ENCODE measurements at regions not wholly inside any gene's neighbourhood (a gene's known extent, or its start where the extent isn't known, plus 50 kb on each side); places are given as distances from the start of the nearest gene placed in this dataset.
A peak's percentile ranks its signal among the peaks of the same experiment; 100 is the strongest.

GRCh38 chr14:83251402-83251801, 1717.7 kb upstream of the SEL1L start:
- Histone ChIP-seq H3K4me1 (ENCODE audit: control insufficient read depth in 2 of 2, insufficient read depth in 2 of 2, low read length in 2 of 2) (no peaks in the 10 kb centered on the region), H3K4me3 (ENCODE audit: low read length in 2 of 2) (no peak overlapping the region), H3K27ac (ENCODE audit: low read depth in 1 of 2, low read length in 1 of 2) (no peak overlapping the region), H3K9me3 (ENCODE audit: control insufficient read depth in 2 of 2, insufficient read depth in 1 of 2, low read length in 1 of 2) (no peaks in the 10 kb centered on the region), H3K27me3 (ENCODE audit: control insufficient read depth in 2 of 2, insufficient read depth in 1 of 2, low read length in 1 of 2) (no peaks in the 10 kb centered on the region), H3K36me3 (ENCODE audit: control insufficient read depth in 2 of 2, insufficient read depth in 2 of 2, low read length in 1 of 2) (no peaks in the 10 kb centered on the region)
- DNase-seq (ENCODE audit: low read depth in 6 of 9, low spot score in 9 of 9) = no peak
- 98% methylated on average over 2 of the region's 2 CpGs for WGBS

GRCh38 chr14:83253870-83254269, 1720.2 kb upstream of the SEL1L start:
- no peak overlapping the region for H3K27ac ChIP-seq (ENCODE audit: low read depth in 1 of 2, low read length in 1 of 2)
- no peaks in the 10 kb centered on the region for H3K36me3 ChIP-seq (ENCODE audit: control insufficient read depth in 2 of 2, insufficient read depth in 2 of 2, low read length in 1 of 2)
- H3K4me1 ChIP-seq (ENCODE audit: control insufficient read depth in 2 of 2, insufficient read depth in 2 of 2, low read length in 2 of 2) = no peaks in the 10 kb centered on the region
- DNase-seq (ENCODE audit: low read depth in 6 of 9, low spot score in 9 of 9) = no peak
- H3K27me3 ChIP-seq (ENCODE audit: control insufficient read depth in 2 of 2, insufficient read depth in 1 of 2, low read length in 1 of 2) = no peaks in the 10 kb centered on the region
- no peak overlapping the region for H3K4me3 ChIP-seq (ENCODE audit: low read length in 2 of 2)
- no peaks in the 10 kb centered on the region for H3K9me3 ChIP-seq (ENCODE audit: control insufficient read depth in 2 of 2, insufficient read depth in 1 of 2, low read length in 1 of 2)
- WGBS = 91% methylated on average over 2 of the region's 2 CpGs

DNA sequence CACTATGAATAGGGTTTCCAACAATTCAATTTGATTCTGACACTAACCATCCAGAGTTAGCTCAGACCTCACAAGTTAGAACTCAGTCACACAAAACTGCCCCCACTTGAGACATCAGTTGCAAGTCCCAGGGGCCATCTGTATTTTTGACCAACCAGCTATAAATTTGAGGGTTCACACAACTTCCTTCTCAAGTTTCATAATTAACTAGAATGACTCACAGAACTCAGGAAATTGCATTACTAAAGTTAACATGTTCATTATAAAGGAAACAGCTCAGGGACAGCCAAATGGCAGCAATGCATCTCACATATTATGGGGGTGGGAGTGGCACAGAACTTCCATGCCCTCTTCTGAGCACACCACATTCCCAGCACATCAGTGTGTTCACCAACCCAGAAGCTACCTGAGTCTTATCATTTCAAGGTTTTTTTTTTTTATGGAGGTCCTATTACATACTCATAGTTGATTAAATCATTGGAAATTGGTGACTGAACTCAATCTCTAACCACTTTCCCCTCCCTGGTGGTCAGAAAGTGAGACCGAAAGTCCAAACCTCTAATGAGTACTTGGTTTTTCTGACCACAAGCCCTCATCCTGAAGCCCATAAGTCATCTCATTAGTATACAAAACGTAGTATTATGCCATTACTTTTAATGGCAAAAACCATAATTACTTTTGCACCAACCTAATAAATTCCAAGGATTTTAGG, 1721.5 kb upstream of the SEL1L start:
- DNase-seq (ENCODE audit: low read depth in 6 of 9, low spot score in 9 of 9) = no peak
- Histone ChIP-seq H3K4me3 (ENCODE audit: low read length in 2 of 2) (no peak overlapping the region), H3K27ac (ENCODE audit: low read depth in 1 of 2, low read length in 1 of 2) (no peak overlapping the region), H3K27me3 (ENCODE audit: control insufficient read depth in 2 of 2, insufficient read depth in 1 of 2, low read length in 1 of 2) (no peaks in the 10 kb centered on the region), H3K9me3 (ENCODE audit: control insufficient read depth in 2 of 2, insufficient read depth in 1 of 2, low read length in 1 of 2) (no peaks in the 10 kb centered on the region), H3K36me3 (ENCODE audit: control insufficient read depth in 2 of 2, insufficient read depth in 2 of 2, low read length in 1 of 2) (no peaks in the 10 kb centered on the region), H3K4me1 (ENCODE audit: control insufficient read depth in 2 of 2, insufficient read depth in 2 of 2, low read length in 2 of 2) (no peaks in the 10 kb centered on the region)
- 83% methylated on average over 2 of the region's 2 CpGs for WGBS

DNA sequence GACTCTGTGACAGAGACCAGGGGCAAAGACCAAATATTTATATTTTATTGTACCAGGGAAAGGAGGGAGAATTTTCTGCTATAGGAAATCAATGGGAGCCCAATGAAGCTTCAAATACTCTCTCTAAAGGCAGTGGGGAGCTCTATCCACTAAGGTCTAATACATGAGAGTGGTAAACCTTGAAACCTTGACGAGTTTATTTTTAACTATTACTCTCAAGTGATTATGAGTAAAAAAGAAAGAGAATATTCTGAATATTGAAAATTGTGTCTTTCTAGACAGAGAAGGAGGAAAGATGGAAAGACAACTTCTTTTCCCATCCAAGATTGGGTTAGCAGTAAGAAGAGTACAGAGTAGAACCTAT, 1722.1 kb upstream of the SEL1L start:
- Histone ChIP-seq H3K27me3 (ENCODE audit: control insufficient read depth in 2 of 2, insufficient read depth in 1 of 2, low read length in 1 of 2) (no peaks in the 10 kb centered on the region), H3K4me3 (ENCODE audit: low read length in 2 of 2) (no peak overlapping the region), H3K36me3 (ENCODE audit: control insufficient read depth in 2 of 2, insufficient read depth in 2 of 2, low read length in 1 of 2) (no peaks in the 10 kb centered on the region), H3K9me3 (ENCODE audit: control insufficient read depth in 2 of 2, insufficient read depth in 1 of 2, low read length in 1 of 2) (no peaks in the 10 kb centered on the region), H3K27ac (ENCODE audit: low read depth in 1 of 2, low read length in 1 of 2) (no peak overlapping the region), H3K4me1 (ENCODE audit: control insufficient read depth in 2 of 2, insufficient read depth in 2 of 2, low read length in 2 of 2) (no peaks in the 10 kb centered on the region)
- 89% methylated on average over 1 of the region's 1 CpG for WGBS
- no peak for DNase-seq (ENCODE audit: low read depth in 6 of 9, low spot score in 9 of 9)

DNA sequence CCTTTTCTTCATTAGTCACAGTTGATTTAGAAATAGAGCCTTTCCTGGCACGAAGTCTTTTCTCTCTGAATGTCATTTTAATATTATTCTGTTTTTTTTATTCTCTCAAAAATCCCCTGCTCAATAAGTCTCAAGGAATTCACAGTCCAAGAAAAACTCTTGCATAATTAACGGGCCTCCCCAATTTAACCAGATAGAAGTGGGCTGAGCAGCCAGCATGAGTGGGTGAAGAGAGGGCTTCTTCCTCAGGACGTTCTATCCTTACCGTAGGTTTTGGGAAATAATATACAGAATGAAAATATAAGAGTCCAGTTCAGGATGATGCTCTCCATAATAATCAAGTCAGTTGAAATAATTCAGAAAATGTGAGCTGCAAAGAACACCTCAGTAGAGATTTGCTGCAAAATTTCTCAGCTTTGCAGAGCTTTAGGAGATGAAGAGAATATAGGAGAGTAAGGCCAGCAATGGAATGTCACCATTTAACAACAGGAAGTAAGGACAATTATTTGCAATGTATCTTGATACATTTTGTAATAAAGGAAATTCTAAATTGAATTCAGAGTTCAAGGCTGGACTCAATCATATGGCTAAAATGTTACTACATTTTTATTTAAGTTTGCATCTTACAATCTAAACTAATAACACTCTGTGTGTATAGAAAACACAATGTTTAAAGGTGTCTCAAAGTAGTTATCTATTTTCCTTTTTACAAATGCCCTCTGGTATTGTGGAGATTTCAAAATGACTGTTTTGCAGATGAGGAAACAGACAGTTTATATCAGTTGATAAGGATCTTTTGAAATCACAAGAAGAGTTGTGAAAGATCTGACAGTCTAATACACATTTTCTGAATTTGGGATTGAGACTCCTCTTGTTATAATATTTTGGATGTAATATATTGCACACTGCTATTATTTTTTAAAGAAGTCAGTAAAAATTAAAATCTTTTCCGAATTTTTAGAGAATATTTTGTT, 1724.1 kb upstream of the SEL1L start:
- 79% methylated on average over 5 of the region's 5 CpGs for WGBS
- Histone ChIP-seq H3K27me3 (ENCODE audit: control insufficient read depth in 2 of 2, insufficient read depth in 1 of 2, low read length in 1 of 2) (no peaks in the 10 kb centered on the region), H3K9me3 (ENCODE audit: control insufficient read depth in 2 of 2, insufficient read depth in 1 of 2, low read length in 1 of 2) (no peaks in the 10 kb centered on the region), H3K27ac (ENCODE audit: low read depth in 1 of 2, low read length in 1 of 2) (no peak overlapping the region), H3K4me3 (ENCODE audit: low read length in 2 of 2) (no peak overlapping the region), H3K36me3 (ENCODE audit: control insufficient read depth in 2 of 2, insufficient read depth in 2 of 2, low read length in 1 of 2) (no peaks in the 10 kb centered on the region), H3K4me1 (ENCODE audit: control insufficient read depth in 2 of 2, insufficient read depth in 2 of 2, low read length in 2 of 2) (no peaks in the 10 kb centered on the region)
- DNase-seq (ENCODE audit: low read depth in 6 of 9, low spot score in 9 of 9) = no peak

DNA sequence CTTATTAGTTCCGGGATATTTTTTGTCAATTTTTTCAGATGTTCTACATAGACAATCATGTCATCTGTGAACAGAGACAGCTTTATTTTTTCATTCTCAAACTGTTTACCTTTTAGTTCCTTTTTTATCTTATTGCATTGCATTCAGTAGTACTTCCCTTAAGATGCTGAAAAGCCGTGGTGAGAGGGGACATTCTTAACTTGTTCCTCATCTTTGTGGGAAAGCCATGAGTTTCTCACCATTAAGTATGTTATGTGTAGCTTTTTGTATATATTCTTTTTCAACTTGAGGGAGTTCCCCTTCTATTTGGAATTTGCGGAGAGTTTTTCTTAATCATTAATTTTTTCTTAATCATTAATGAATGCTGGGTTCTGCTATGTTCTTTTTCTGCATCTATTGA, 1727.1 kb upstream of the SEL1L start:
- H3K4me1 ChIP-seq (ENCODE audit: control insufficient read depth in 2 of 2, insufficient read depth in 2 of 2, low read length in 2 of 2) = no peaks in the 10 kb centered on the region
- H3K4me3 ChIP-seq (ENCODE audit: low read length in 2 of 2) = no peak overlapping the region
- no peaks in the 10 kb centered on the region for H3K36me3 ChIP-seq (ENCODE audit: control insufficient read depth in 2 of 2, insufficient read depth in 2 of 2, low read length in 1 of 2)
- no peaks in the 10 kb centered on the region for H3K9me3 ChIP-seq (ENCODE audit: control insufficient read depth in 2 of 2, insufficient read depth in 1 of 2, low read length in 1 of 2)
- no peak overlapping the region for H3K27ac ChIP-seq (ENCODE audit: low read depth in 1 of 2, low read length in 1 of 2)
- WGBS = 77% methylated on average over 3 of the region's 3 CpGs
- no peaks in the 10 kb centered on the region for H3K27me3 ChIP-seq (ENCODE audit: control insufficient read depth in 2 of 2, insufficient read depth in 1 of 2, low read length in 1 of 2)
- peak in 1 of 9 donors; percentile 3 for DNase-seq (ENCODE audit: low read depth in 6 of 9, low spot score in 9 of 9)

DNA sequence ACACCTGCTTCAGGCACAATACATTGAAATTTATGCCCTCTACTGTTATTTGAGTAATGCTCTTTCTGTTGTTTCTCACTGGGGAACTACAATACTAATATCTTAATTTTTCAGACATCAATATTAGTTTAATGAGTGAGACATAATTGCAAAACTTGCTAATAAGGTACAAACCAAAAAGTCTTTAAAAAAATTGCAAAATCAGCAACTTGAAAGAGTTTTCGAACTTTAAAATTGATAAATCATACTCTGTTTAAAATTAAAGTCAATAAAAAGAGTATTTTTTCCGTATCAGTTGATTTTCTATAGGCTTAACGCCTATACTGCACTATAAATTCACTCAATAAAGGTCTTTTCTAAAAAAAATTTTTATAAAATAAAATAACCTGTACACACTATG, 1735.9 kb upstream of the SEL1L start:
- 87% methylated on average over 3 of the region's 3 CpGs for WGBS
- Histone ChIP-seq H3K4me1 (ENCODE audit: control insufficient read depth in 2 of 2, insufficient read depth in 2 of 2, low read length in 2 of 2) (no peaks in the 10 kb centered on the region), H3K27ac (ENCODE audit: low read depth in 1 of 2, low read length in 1 of 2) (no peak overlapping the region), H3K36me3 (ENCODE audit: control insufficient read depth in 2 of 2, insufficient read depth in 2 of 2, low read length in 1 of 2) (no peaks in the 10 kb centered on the region), H3K27me3 (ENCODE audit: control insufficient read depth in 2 of 2, insufficient read depth in 1 of 2, low read length in 1 of 2) (no peaks in the 10 kb centered on the region), H3K9me3 (ENCODE audit: control insufficient read depth in 2 of 2, insufficient read depth in 1 of 2, low read length in 1 of 2) (no peaks in the 10 kb centered on the region), H3K4me3 (ENCODE audit: low read length in 2 of 2) (no peak overlapping the region)
- no peak for DNase-seq (ENCODE audit: low read depth in 6 of 9, low spot score in 9 of 9)

GRCh38 chr14:83271663-83272062, 1738.0 kb upstream of the SEL1L start:
- no peak for DNase-seq (ENCODE audit: low read depth in 6 of 9, low spot score in 9 of 9)
- no peak overlapping the region for H3K27ac ChIP-seq (ENCODE audit: low read depth in 1 of 2, low read length in 1 of 2)
- no peaks in the 10 kb centered on the region for H3K9me3 ChIP-seq (ENCODE audit: control insufficient read depth in 2 of 2, insufficient read depth in 1 of 2, low read length in 1 of 2)
- no peak overlapping the region for H3K4me3 ChIP-seq (ENCODE audit: low read length in 2 of 2)
- H3K36me3 ChIP-seq (ENCODE audit: control insufficient read depth in 2 of 2, insufficient read depth in 2 of 2, low read length in 1 of 2) = no peaks in the 10 kb centered on the region
- no peaks in the 10 kb centered on the region for H3K27me3 ChIP-seq (ENCODE audit: control insufficient read depth in 2 of 2, insufficient read depth in 1 of 2, low read length in 1 of 2)
- no peaks in the 10 kb centered on the region for H3K4me1 ChIP-seq (ENCODE audit: control insufficient read depth in 2 of 2, insufficient read depth in 2 of 2, low read length in 2 of 2)
- WGBS = 83% methylated on average over 2 of the region's 2 CpGs

- H3K9me3 ChIP-seq (ENCODE audit: control insufficient read depth in 2 of 2, insufficient read depth in 1 of 2, low read length in 1 of 2) = no peaks in the 10 kb centered on the region
- no peak for DNase-seq (ENCODE audit: low read depth in 6 of 9, low spot score in 9 of 9)
- H3K27me3 ChIP-seq (ENCODE audit: control insufficient read depth in 2 of 2, insufficient read depth in 1 of 2, low read length in 1 of 2) = no peaks in the 10 kb centered on the region
- no peak overlapping the region for H3K4me3 ChIP-seq (ENCODE audit: low read length in 2 of 2)
- H3K4me1 ChIP-seq (ENCODE audit: control insufficient read depth in 2 of 2, insufficient read depth in 2 of 2, low read length in 2 of 2) = no peaks in the 10 kb centered on the region
- WGBS = 98% methylated on average over 4 of the region's 4 CpGs
- H3K27ac ChIP-seq (ENCODE audit: low read depth in 1 of 2, low read length in 1 of 2) = no peak overlapping the region
- H3K36me3 ChIP-seq (ENCODE audit: control insufficient read depth in 2 of 2, insufficient read depth in 2 of 2, low read length in 1 of 2) = no peaks in the 10 kb centered on the region
Measured at GRCh38 chr14:83280719-83281118, 1747.1 kb upstream of the SEL1L start.

All from thymus (tissue), 11 donors.